Erythroblast (primary cell): ENCODE measurements at regions not wholly inside any gene's neighbourhood (a gene's known extent, or its start where the extent isn't known, plus 50 kb on each side); places are given as distances from the start of the nearest gene placed in this dataset.
"Not testable (repeated sequence)": the region's sequence is repeated elsewhere in the genome, so short reads cannot be mapped to it uniquely, and the experiment has no call there.

Experiments
- GATA1 ChIP-seq: IDR thresholded peaks from 2 replicates; pipeline ENCODE4 v1.6.1; 2011; ENCODE audit warnings: low read depth, mild to moderate bottlenecking, control low read depth, low read length, moderate library complexity
- POLR2A ChIP-seq: IDR thresholded peaks from 2 replicates; pipeline ENCODE4 v1.6.1; 2011; ENCODE audit warnings: mild to moderate bottlenecking, low read length

DNA sequence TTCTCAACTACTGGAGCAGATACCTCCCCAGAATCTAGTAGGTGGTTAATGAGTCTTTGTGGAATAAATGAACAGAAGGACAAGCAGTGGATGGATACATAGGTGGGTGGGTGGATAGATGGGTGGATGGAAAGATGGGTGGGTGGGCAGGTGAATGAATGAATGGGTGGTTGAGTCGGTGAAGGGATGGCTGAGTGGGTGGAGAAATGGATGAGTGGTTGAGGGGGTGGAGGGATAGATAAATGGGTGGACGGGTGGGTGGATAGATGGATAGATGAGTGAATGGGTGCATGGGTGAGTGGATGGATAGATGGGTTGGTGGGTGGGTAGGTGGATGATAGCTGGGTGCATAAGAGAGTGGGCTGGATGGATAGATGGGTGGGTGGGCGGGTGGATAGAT, 80.6 kb upstream of the CLEC6A start:
- TF ChIP-seq POLR2A, GATA1: not testable (repeated sequence)
